H9 (cell line): ENCODE measurements at regions not wholly inside any gene's neighbourhood (a gene's known extent, or its start where the extent isn't known, plus 50 kb on each side); places are given as distances from the start of the nearest gene placed in this dataset.

Source experiments
- DNase-seq: peaks from one replicate; pipeline ENCODE4 v3.0.0-alpha.2; 2017
- H2AFZ ChIP-seq: one replicate; pipeline ENCODE4 v1.6.1; 2013; ENCODE audit warnings: mild to moderate bottlenecking, low read length, control low read depth, moderate library complexity
- H2AK5ac ChIP-seq: 2 replicates; pipeline ENCODE4 v1.6.1; 2013; ENCODE audit warnings: low read length, control low read depth, mixed read lengths; ENCODE audit not compliant: insufficient read length
- H2BK120ac ChIP-seq: one replicate; pipeline ENCODE4 v1.6.1; 2013; ENCODE audit warnings: low read depth, mild to moderate bottlenecking, low read length, control low read depth, inconsistent platforms; ENCODE audit not compliant: poor library complexity, severe bottlenecking
- H2BK12ac ChIP-seq: 2 replicates; pipeline ENCODE4 v1.6.1; 2013; ENCODE audit warnings: low read length, control low read depth, mixed read lengths, low read depth; ENCODE audit not compliant: insufficient read length
- H2BK15ac ChIP-seq: 2 replicates; pipeline ENCODE4 v1.6.1; 2013; ENCODE audit warnings: low read depth, low read length, control low read depth
- H2BK20ac ChIP-seq: one replicate; pipeline ENCODE4 v1.6.1; 2013; ENCODE audit warnings: low read depth, mild to moderate bottlenecking, low read length, control low read depth, inconsistent platforms; ENCODE audit not compliant: poor library complexity, severe bottlenecking
- H2BK5ac ChIP-seq: 2 replicates; pipeline ENCODE4 v1.6.1; 2013; ENCODE audit warnings: low read length, control low read depth, mixed read lengths; ENCODE audit not compliant: insufficient read length
- H3K14ac ChIP-seq: 2 replicates; pipeline ENCODE4 v1.6.1; 2013; ENCODE audit warnings: low read length, control low read depth; ENCODE audit not compliant: insufficient read depth
- H3K18ac ChIP-seq: 2 replicates; pipeline ENCODE4 v1.6.1; 2013; ENCODE audit warnings: low read depth, mild to moderate bottlenecking, mixed read lengths, low read length, control low read depth; ENCODE audit not compliant: insufficient read length
- H3K23ac ChIP-seq: 2 replicates; pipeline ENCODE4 v1.6.1; 2013; ENCODE audit warnings: low read length, control low read depth, mixed read lengths, low read depth; ENCODE audit not compliant: insufficient read length
- H3K23me2 ChIP-seq: 2 replicates; pipeline ENCODE4 v1.6.1; 2013; ENCODE audit warnings: low read depth, mild to moderate bottlenecking, mixed read lengths, low read length, control low read depth; ENCODE audit not compliant: insufficient read length, poor library complexity, severe bottlenecking
- H3K27ac ChIP-seq: 2 replicates; pipeline ENCODE4 v1.5.1; 2013; ENCODE audit warnings: low read length, control low read depth, mixed read lengths, low read depth; ENCODE audit not compliant: insufficient read length
- H3K27me3 ChIP-seq: 2 replicates; pipeline ENCODE4 v1.6.1; 2013; ENCODE audit warnings: low read length, control low read depth, inconsistent platforms; ENCODE audit not compliant: insufficient read depth
- H3K4ac ChIP-seq: 2 replicates; pipeline ENCODE4 v1.6.1; 2013; ENCODE audit warnings: low read depth, mild to moderate bottlenecking, control low read depth, inconsistent platforms, low read length, moderate library complexity
- H3K4me1 ChIP-seq: 2 replicates; pipeline ENCODE4 v1.6.1; 2013; ENCODE audit warnings: low read length, control low read depth, inconsistent platforms; ENCODE audit not compliant: insufficient read depth
- H3K4me2 ChIP-seq: 2 replicates; pipeline ENCODE4 v1.6.1; 2013; ENCODE audit warnings: low read length, control low read depth, mixed read lengths; ENCODE audit not compliant: insufficient read length, insufficient read depth
- H3K56ac ChIP-seq: 2 replicates; pipeline ENCODE4 v1.6.1; 2013; ENCODE audit warnings: low read depth, mild to moderate bottlenecking, mixed read lengths, low read length, control low read depth; ENCODE audit not compliant: insufficient read length
- H3K79me1 ChIP-seq: 2 replicates; pipeline ENCODE4 v1.6.1; 2013; ENCODE audit warnings: low read depth, mild to moderate bottlenecking, moderate library complexity, low read length, control low read depth, inconsistent platforms; ENCODE audit not compliant: insufficient read depth, poor library complexity, severe bottlenecking
- H3K79me2 ChIP-seq: 2 replicates; pipeline ENCODE4 v1.6.1; 2013; ENCODE audit warnings: low read length, control low read depth, inconsistent platforms; ENCODE audit not compliant: insufficient read depth
- H3K9ac ChIP-seq: 2 replicates; pipeline ENCODE4 v1.6.1; 2013; ENCODE audit warnings: low read length, control low read depth, mixed read lengths; ENCODE audit not compliant: insufficient read length; ENCODE audit errors: extremely low read depth
- H3K9me3 ChIP-seq: one replicate; pipeline ENCODE4 v1.6.1; 2013; ENCODE audit warnings: low read depth, low read length, inconsistent platforms; ENCODE audit not compliant: control insufficient read depth
- H3T11ph ChIP-seq: one replicate; pipeline ENCODE4 v1.6.1; 2013; ENCODE audit warnings: mild to moderate bottlenecking, low read length, control low read depth, inconsistent platforms
- H4K20me1 ChIP-seq: one replicate; pipeline ENCODE4 v1.6.1; 2013; ENCODE audit not compliant: control insufficient read depth, insufficient read length, insufficient read depth
- H4K5ac ChIP-seq: 2 replicates; pipeline ENCODE4 v1.6.1; 2013; ENCODE audit warnings: low read depth, mild to moderate bottlenecking, mixed read lengths, low read length, control low read depth; ENCODE audit not compliant: insufficient read length
- H4K8ac ChIP-seq: replicated peaks from 2 replicates; pipeline ENCODE4 v1.6.1; 2013; ENCODE audit warnings: low read length, control low read depth, mixed read lengths, low read depth; ENCODE audit not compliant: insufficient read length
- H4K91ac ChIP-seq: 2 replicates; pipeline ENCODE4 v1.6.1; 2013; ENCODE audit warnings: low read depth, mild to moderate bottlenecking, moderate library complexity, mixed read lengths, low read length, control low read depth; ENCODE audit not compliant: insufficient read length
- H3K27ac Mint-ChIP-seq, 3 experiments: 2 replicates in 2 of 3; 3 replicates in 1 of 3; pipeline ENCODE4 v1.8.0; 2020 to 2021; ENCODE audit warnings: mixed read lengths in 3 of 3, mild to moderate bottlenecking in 1 of 3, moderate library complexity in 1 of 3
- H3K27me3 Mint-ChIP-seq: 2 replicates; pipeline ENCODE4 v1.8.0; 2021; ENCODE audit warnings: low read depth, mild to moderate bottlenecking, moderate library complexity, mixed read lengths
- H3K36me3 Mint-ChIP-seq, 3 experiments: 2 replicates in 2 of 3; 3 replicates in 1 of 3; pipeline ENCODE4 v1.8.0; 2020 to 2021; ENCODE audit warnings: low read depth in 3 of 3, mixed read lengths in 3 of 3; ENCODE audit not compliant: insufficient read depth in 1 of 3
- H3K4me1 Mint-ChIP-seq, 2 experiments: 2 replicates each; pipeline ENCODE4 v1.8.0; 2020; ENCODE audit warnings: mixed read lengths in 2 of 2
- H3K4me3 Mint-ChIP-seq, 2 experiments: 2 replicates in 1 of 2; 3 replicates in 1 of 2; pipeline ENCODE4 v1.8.0; 2020 to 2021; ENCODE audit warnings: mild to moderate bottlenecking in 2 of 2, mixed read lengths in 2 of 2, moderate library complexity in 1 of 2
- H3K9me3 Mint-ChIP-seq, 2 experiments: 2 replicates in 1 of 2; 3 replicates in 1 of 2; pipeline ENCODE4 v1.8.0; 2020; ENCODE audit warnings: mild to moderate bottlenecking in 2 of 2, mixed read lengths in 2 of 2, moderate library complexity in 1 of 2
- WGBS: extraction: QIAGEN DNeasy Blood & Tissue Kit; methylation state at CpG from one replicate; pipeline ENCODE4 v1.1.7; 2013; ENCODE audit warnings: missing lambda C conversion rate, low lambda C conversion rate, mixed read lengths; ENCODE audit not compliant: insufficient read length; ENCODE audit errors: extremely low coverage; 5-methylcytosine and 5-hydroxymethylcytosine counted together
- TF ChIP-seq, protein P1 (sequence below): fragments of 200-600 bp; sonication (generic); conservative IDR thresholded peaks from 3 replicates; pipeline ENCODE4 v1.8.0; 2021; ENCODE audit warnings: antibody characterized with exemption, mild to moderate bottlenecking

DNA sequence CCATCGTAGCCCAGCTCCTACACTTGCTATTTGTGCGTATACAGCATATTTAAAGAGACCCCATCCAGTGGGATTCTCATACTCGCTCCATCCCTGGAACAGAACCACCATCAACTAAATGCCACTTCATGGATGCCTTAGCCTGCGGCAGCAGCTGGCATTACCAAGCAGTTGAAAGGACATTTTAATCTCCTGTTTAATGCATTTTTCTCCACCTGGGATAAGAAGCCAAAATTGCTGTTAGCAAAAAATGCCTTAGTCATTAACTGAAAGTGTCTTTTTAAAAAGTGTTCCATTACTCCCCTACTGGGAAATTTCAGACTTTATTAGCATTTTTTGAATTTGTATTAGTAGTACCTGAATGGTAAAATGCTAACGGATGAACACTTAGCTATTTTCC, 662.6 kb upstream of the MEF2C start:
- Histone ChIP-seq H3K27ac (no peak overlapping the region), H4K8ac (no peak overlapping the region), H2BK20ac (no peak overlapping the region), H3K14ac (no peak overlapping the region), H2BK120ac (no peak overlapping the region), H3T11ph (no peak overlapping the region), H3K4ac (no peak overlapping the region), H3K79me2 (no peaks in the 10 kb centered on the region), H4K5ac (no peak overlapping the region), H3K56ac (no peak overlapping the region), H3K18ac (no peak overlapping the region), H4K20me1 (no peaks in the 10 kb centered on the region), H2BK5ac (no peak overlapping the region), H3K9ac (no peak overlapping the region), H2AK5ac (no peak overlapping the region), H2BK12ac (no peak overlapping the region), H3K4me2 (no peak overlapping the region), H3K4me1 (no peaks in the 10 kb centered on the region; the same call in 1 of the 2 replicates), H3K27me3 (no peaks in the 10 kb centered on the region), H3K79me1 (no peaks in the 10 kb centered on the region), H4K91ac (no peak overlapping the region), H2BK15ac (no peak overlapping the region), H3K9me3 (no peaks in the 10 kb centered on the region), H2AFZ (no peak overlapping the region), H3K23ac (no peak overlapping the region), H3K23me2 (no peaks in the 10 kb centered on the region)
- no CpG with 5 or more reads among the region's 5 CpGs for WGBS
- DNase-seq, result no peak
- H3K27ac Mint-ChIP-seq, result peak overlapping the region in 1 of 3 experiments; percentile 76; a peak in 1 of 7 replicates
- H3K9me3 Mint-ChIP-seq, result no peaks in the 10 kb centered on the region
- no peak overlapping the region for H3K4me3 Mint-ChIP-seq
- TF ChIP-seq, protein P1, sequence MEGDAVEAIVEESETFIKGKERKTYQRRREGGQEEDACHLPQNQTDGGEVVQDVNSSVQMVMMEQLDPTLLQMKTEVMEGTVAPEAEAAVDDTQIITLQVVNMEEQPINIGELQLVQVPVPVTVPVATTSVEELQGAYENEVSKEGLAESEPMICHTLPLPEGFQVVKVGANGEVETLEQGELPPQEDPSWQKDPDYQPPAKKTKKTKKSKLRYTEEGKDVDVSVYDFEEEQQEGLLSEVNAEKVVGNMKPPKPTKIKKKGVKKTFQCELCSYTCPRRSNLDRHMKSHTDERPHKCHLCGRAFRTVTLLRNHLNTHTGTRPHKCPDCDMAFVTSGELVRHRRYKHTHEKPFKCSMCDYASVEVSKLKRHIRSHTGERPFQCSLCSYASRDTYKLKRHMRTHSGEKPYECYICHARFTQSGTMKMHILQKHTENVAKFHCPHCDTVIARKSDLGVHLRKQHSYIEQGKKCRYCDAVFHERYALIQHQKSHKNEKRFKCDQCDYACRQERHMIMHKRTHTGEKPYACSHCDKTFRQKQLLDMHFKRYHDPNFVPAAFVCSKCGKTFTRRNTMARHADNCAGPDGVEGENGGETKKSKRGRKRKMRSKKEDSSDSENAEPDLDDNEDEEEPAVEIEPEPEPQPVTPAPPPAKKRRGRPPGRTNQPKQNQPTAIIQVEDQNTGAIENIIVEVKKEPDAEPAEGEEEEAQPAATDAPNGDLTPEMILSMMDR, result no peak
- H3K36me3 Mint-ChIP-seq, result no peaks in the 10 kb centered on the region
- no peaks in the 10 kb centered on the region for H3K27me3 Mint-ChIP-seq
- peaks cover 19 to 20% of the 10 kb centered on the region in 2 experiments for H3K4me1 Mint-ChIP-seq
